NT2/D1 (cell line): ENCODE measurements at regions not wholly inside any gene's neighbourhood (a gene's known extent, or its start where the extent isn't known, plus 50 kb on each side); places are given as distances from the start of the nearest gene placed in this dataset.

Source experiments
- DNase-seq: peaks from one replicate; pipeline ENCODE4 v3.0.0-alpha.2; 2011; ENCODE audit warnings: low read depth, low spot score
- H3K27me3 ChIP-seq: 2 replicates; pipeline ENCODE4 v1.6.0; 2011; ENCODE audit warnings: mild to moderate bottlenecking; ENCODE audit not compliant: insufficient read length, insufficient read depth
- H3K36me3 ChIP-seq: 2 replicates; pipeline ENCODE4 v1.6.1; 2011; ENCODE audit warnings: mild to moderate bottlenecking, low read length, mixed read lengths; ENCODE audit not compliant: insufficient read depth, insufficient read length
- H3K4me1 ChIP-seq: 2 replicates; pipeline ENCODE4 v1.5.1; 2011; ENCODE audit not compliant: insufficient read depth, insufficient read length
- H3K4me3 ChIP-seq: 2 replicates; pipeline ENCODE4 v1.5.1; 2011; ENCODE audit warnings: low read depth; ENCODE audit not compliant: insufficient read length
- H3K9ac ChIP-seq: 2 replicates; pipeline ENCODE4 v1.6.0; 2011; ENCODE audit warnings: low read depth; ENCODE audit not compliant: insufficient read length
- H3K9me3 ChIP-seq: 2 replicates; pipeline ENCODE4 v1.5.1; 2011; ENCODE audit warnings: mild to moderate bottlenecking, low read length; ENCODE audit not compliant: insufficient read depth
- SUZ12 ChIP-seq: IDR thresholded peaks from 2 replicates; pipeline ENCODE4 v1.6.1; 2011; ENCODE audit not compliant: insufficient read length, insufficient read depth; ENCODE audit errors: extremely low read depth
- YY1 ChIP-seq: IDR thresholded peaks from 2 replicates; pipeline ENCODE4 v1.6.1; 2011; ENCODE audit not compliant: insufficient read length, insufficient read depth
- ZNF274 ChIP-seq: IDR thresholded peaks from 2 replicates; pipeline ENCODE4 v1.6.1; 2011; ENCODE audit warnings: mild to moderate bottlenecking, low read depth, low read length

DNA sequence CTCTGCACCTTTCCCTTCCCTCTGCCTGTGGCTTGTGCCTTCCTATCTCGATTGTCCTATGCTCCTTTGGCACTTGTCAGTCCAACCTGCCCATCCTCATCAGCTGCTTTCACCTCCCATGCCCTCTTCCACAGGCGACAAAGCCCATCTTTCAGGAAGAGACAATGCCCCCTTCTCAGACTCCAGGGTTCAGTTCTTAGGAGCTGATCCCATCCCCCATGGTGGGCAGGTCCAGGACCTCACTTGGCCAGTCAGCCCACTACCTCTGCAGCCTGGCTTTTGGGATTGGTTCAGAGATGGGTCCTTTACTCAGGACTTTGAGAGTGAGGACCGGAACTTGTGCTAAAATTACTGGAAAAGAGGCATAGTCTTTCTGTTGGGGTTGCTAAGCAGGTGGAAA, 74.0 kb upstream of the NANOS1 start:
- no peak for TF ChIP-seq YY1
- TF ChIP-seq ZNF274 = no peak
- TF ChIP-seq SUZ12 = no peak
- H3K9ac ChIP-seq = no peak overlapping the region
- H3K9me3 ChIP-seq = no peaks in the 10 kb centered on the region
- no peaks in the 10 kb centered on the region for H3K27me3 ChIP-seq
- H3K36me3 ChIP-seq = no peaks in the 10 kb centered on the region
- no peak for DNase-seq
- peaks cover 2% of the 10 kb centered on the region for H3K4me1 ChIP-seq
- no peak overlapping the region for H3K4me3 ChIP-seq

DNA sequence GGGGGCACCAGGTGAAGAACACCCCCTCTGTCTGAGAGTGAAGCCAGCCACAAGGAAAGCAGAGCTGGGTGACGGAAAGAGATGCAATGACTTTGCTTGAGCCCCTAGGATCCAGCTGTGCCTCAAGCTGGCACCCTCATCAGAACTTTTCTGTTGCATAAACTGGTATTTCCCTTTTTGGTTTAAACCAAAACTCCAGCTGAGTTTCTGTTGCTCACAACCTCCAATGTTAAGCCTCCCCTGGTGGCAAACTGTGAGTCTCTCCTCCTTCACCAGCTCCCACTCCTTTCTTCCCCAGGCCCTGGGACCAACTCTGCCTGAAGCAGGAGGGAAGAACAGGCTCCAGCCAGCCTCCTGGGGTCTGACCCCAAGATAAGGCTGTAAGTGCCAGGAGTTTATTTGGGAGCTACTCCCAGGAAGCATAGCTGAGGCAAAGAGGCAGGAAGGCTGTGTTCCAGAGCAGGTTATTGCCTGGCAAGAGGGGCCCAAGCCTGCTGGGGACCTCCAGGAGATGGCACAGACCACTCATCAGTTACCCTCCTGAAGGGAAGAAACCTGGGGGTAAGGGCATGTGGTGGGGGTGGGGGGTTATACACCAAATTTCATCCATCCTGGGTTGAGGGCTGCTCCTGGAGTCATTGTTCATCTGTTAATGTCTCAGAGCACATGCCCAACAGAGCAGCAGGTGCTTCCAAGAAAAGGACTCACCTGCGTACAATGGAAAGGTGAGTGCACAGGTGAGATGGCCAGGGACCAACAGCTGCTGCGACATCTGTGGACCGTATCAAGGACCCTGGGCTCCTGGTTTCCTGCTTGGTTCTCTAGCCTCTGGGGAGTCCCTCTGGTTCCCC, 73.3 kb upstream of the NANOS1 start:
- Histone ChIP-seq H3K9ac (no peak overlapping the region), H3K4me1 (peaks cover 2% of the 10 kb centered on the region), H3K4me3 (no peak overlapping the region), H3K36me3 (no peaks in the 10 kb centered on the region), H3K27me3 (no peaks in the 10 kb centered on the region), H3K9me3 (no peaks in the 10 kb centered on the region)
- no peak for TF ChIP-seq SUZ12
- TF ChIP-seq ZNF274 = no peak
- no peak for TF ChIP-seq YY1
- DNase-seq = no peak

DNA sequence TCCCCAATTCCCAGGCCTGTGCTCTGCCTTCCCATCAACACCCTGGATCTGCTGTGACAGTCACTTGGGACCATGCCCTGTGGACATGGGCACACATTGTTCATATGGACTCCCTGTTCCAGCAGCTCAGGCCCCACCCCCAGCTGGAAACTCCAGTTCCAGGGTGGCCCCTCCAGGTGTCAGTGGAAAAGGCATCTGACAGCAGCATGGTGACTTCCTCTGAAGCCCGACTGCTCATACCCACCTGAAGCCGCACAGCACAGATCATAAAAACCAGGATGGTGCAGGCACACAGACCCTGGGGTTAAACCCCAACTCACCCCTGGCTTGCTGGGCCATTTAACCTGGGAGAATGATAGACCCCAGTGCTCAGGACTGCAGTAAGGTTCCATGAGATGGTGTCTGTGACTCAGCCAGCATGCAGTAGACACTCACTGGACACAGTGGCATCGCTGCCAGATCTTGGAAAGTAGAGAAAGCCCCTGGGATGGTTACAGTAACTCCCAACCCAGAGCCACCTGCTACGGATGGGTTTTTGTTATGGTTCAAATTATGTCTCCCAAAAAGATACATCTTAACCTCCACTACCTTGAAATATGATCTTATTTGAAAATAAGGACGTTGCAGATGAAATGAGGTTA, 72.6 kb upstream of the NANOS1 start:
- no peaks in the 10 kb centered on the region for H3K27me3 ChIP-seq
- TF ChIP-seq SUZ12 = no peak
- TF ChIP-seq YY1 = no peak
- TF ChIP-seq ZNF274 = no peak
- DNase-seq = no peak
- H3K9me3 ChIP-seq = no peaks in the 10 kb centered on the region
- no peaks in the 10 kb centered on the region for H3K36me3 ChIP-seq
- H3K9ac ChIP-seq = no peak overlapping the region
- no peak overlapping the region for H3K4me3 ChIP-seq
- peaks cover 2% of the 10 kb centered on the region for H3K4me1 ChIP-seq

DNA sequence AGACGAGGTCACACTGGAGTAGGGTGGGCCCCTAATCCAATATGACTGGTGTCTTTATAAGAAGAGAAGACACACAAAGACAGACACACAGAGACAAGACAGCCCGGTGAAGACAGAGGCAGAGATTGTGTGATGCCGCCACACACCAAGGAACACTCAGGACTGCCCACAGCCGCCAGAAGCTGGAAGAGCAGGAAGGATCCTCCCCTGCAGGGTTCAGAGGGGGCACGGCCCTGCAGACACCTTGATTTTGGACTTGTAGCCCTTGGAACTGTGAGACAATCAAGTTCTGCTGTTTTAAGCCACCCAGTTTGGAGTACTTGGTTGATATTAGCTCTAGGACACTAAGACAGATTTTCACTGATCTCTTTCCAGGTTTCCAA, 72.1 kb upstream of the NANOS1 start:
- no peak overlapping the region for H3K4me3 ChIP-seq
- TF ChIP-seq ZNF274 (no peak), YY1 (no peak), SUZ12 (no peak)
- DNase-seq = no peak
- H3K9ac ChIP-seq = no peak overlapping the region
- no peaks in the 10 kb centered on the region for H3K36me3 ChIP-seq
- H3K27me3 ChIP-seq = no peaks in the 10 kb centered on the region
- no peaks in the 10 kb centered on the region for H3K9me3 ChIP-seq
- H3K4me1 ChIP-seq = peaks cover 2% of the 10 kb centered on the region

DNA sequence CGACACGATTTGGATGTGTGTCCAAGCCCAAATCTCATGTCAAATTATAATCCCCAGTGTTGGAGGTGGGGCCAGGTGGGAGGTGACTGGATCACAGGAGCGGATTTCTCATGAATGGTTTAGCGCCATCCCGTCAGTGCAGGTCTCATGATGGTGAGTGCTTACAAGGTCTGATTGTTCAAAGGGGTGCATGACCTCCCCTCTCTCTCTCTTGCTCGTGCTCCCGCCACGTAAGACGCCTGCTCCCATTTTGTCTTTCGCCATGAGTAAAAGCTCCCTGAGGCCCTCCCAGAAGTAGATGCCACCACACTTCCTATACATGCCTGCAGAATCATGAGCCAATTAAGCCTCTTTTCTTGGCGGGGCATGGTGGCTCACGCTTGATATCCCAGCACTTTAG, 71.5 kb upstream of the NANOS1 start:
- H3K36me3 ChIP-seq = no peaks in the 10 kb centered on the region
- H3K9ac ChIP-seq = no peak overlapping the region
- no peak for DNase-seq
- no peak overlapping the region for H3K4me3 ChIP-seq
- TF ChIP-seq SUZ12 = no peak
- TF ChIP-seq YY1 = no peak
- TF ChIP-seq ZNF274 = no peak
- no peaks in the 10 kb centered on the region for H3K9me3 ChIP-seq
- no peaks in the 10 kb centered on the region for H3K27me3 ChIP-seq
- peaks cover 2% of the 10 kb centered on the region for H3K4me1 ChIP-seq

DNA sequence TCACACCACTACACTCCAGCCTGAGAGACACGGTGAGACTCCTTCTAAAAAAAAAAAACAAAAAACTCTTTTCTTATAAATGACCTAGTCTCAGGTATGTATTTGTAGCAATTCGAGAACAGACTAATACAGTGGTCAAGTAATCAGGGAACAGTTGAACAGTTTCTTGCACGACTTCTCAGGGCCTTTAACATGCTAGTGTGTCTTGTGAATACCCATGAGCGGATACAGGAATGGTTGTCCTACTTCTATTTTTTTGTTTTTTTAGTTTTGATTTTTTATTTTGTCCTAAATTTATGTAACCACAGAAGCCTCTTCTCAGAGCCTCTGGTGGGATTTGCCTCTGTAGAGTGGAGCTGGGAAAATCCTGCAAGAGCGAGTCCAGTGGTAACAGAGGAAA, 71.0 kb upstream of the NANOS1 start:
- Histone ChIP-seq H3K36me3 (no peaks in the 10 kb centered on the region), H3K9me3 (no peaks in the 10 kb centered on the region), H3K4me3 (no peak overlapping the region), H3K4me1 (peaks cover 2% of the 10 kb centered on the region), H3K9ac (no peak overlapping the region), H3K27me3 (no peaks in the 10 kb centered on the region)
- TF ChIP-seq SUZ12 (no peak), YY1 (no peak), ZNF274 (no peak)
- no peak for DNase-seq

DNA sequence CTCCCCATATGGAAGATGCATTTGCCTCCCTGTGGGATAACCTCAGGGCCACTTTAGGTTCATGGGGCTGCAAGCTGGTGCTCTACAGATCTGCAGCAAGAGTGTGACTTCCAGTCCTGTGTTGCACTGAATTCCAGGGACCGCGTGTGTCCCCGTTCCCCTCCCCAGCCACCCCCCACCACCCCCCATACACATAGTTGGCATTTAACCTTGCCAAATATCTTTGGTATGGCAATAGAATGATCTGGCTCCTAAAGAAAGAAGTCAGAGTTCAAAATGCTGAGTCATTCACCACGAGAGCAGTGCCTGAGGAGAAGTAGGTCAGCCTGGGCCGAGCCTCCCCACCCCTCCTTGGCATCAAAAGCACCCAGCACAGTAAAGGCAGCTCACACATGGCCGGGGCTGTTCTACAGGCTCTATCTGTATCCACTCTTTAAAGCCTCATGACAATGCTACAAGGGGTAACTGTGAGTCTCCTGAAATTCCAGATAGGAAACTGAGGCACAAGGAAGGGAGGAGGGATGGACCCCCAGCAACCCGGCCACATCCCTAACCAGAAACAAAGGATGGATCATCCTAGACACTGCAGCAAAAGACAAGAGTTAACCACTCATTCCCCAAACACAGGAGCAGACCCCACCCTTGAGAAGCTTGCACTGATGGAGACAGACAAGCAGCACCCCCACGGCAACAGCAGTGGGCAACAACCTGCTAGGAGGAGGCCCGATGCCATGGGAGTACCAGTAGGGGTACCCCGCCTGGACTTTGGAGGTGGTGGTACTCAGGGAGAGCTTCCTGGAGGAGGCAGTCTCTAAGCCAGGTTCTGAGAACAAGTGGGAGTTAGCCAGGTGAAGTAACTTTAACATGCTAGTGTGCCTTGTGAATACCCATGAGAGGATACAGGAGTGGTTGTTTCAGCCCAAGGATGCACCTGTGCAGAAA, 70.3 kb upstream of the NANOS1 start:
- Histone ChIP-seq H3K4me1 (peaks cover 2% of the 10 kb centered on the region), H3K9ac (no peak overlapping the region), H3K36me3 (no peaks in the 10 kb centered on the region), H3K27me3 (no peaks in the 10 kb centered on the region), H3K9me3 (no peaks in the 10 kb centered on the region), H3K4me3 (no peak overlapping the region)
- TF ChIP-seq YY1 (no peak), SUZ12 (no peak), ZNF274 (no peak)
- DNase-seq = no peak
